WERI-Rb-1 (cell line): ENCODE measurements at regions not wholly inside any gene's neighbourhood (a gene's known extent, or its start where the extent isn't known, plus 50 kb on each side); places are given as distances from the start of the nearest gene placed in this dataset.

ENCODE experiments used
- DNase-seq: peaks from one replicate; pipeline ENCODE4 v3.0.0-alpha.2; 2020
- H3K27ac ChIP-seq: fragments of 250-450 bp; sonication (Bioruptor Pico); 2 replicates; pipeline ENCODE4 v1.5.1; 2020; ENCODE audit warnings: mild to moderate bottlenecking, moderate library complexity
- H3K27me3 ChIP-seq: fragments of 250-450 bp; sonication (Bioruptor Pico); 2 replicates; pipeline ENCODE4 v1.5.1; 2021; ENCODE audit warnings: mild to moderate bottlenecking, low read depth, moderate library complexity; ENCODE audit not compliant: insufficient read depth, severe bottlenecking
- H3K36me3 ChIP-seq: fragments of 250-450 bp; sonication (Bioruptor Pico); 2 replicates; pipeline ENCODE4 v1.5.1; 2020; ENCODE audit warnings: mild to moderate bottlenecking, moderate library complexity
- H3K4me3 ChIP-seq: 2 replicates; pipeline ENCODE4 v1.5.1; 2011; ENCODE audit warnings: low read depth, mild to moderate bottlenecking, control low read depth, low read length
- H3K9me3 ChIP-seq: fragments of 250-450 bp; sonication (Bioruptor Pico); 2 replicates; pipeline ENCODE4 v1.5.1; 2021; ENCODE audit warnings: mild to moderate bottlenecking, moderate library complexity; ENCODE audit not compliant: severe bottlenecking
- CTCF ChIP-seq: IDR thresholded peaks from 2 replicates; pipeline ENCODE4 v1.5.1; 2011; ENCODE audit warnings: low read depth, mild to moderate bottlenecking, control low read depth, inconsistent platforms, low read length

GRCh38 chr7:84848219-84848973, 338.5 kb downstream of the SEMA3D start:
- TF ChIP-seq CTCF: no peak
- no peak for DNase-seq
- Histone ChIP-seq H3K9me3 (no peaks in the 10 kb centered on the region), H3K27me3 (no peaks in the 10 kb centered on the region), H3K4me3 (no peak overlapping the region), H3K36me3 (no peaks in the 10 kb centered on the region), H3K27ac (no peak overlapping the region)

- Histone ChIP-seq H3K27me3 (no peaks in the 10 kb centered on the region), H3K4me3 (no peak overlapping the region), H3K27ac (no peak overlapping the region), H3K9me3 (no peaks in the 10 kb centered on the region), H3K36me3 (no peaks in the 10 kb centered on the region)
- no peak for DNase-seq
- TF ChIP-seq CTCF: no peak
Measured at GRCh38 chr7:84847790-84848189, 339.1 kb downstream of the SEMA3D start.

DNA sequence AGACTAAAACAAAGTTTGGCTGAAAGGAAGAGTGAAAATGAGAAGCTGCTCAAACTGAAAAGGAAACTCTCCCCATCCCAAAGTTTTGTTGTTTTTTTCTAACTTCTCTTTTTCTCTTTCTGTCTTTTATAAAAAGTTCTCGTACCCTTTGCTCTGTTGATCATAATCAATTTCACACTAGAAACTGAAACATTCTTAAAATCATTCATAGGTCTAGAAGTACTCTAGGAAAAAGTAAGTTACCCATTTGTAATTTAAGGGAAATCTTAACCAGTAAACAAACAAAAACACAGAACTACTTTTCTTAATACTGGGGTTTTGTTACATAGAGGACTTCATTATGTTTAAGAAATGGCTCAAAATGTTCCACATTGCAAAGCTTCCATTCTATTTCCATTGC, 339.8 kb downstream of the SEMA3D start:
- Histone ChIP-seq H3K27me3 (no peaks in the 10 kb centered on the region), H3K27ac (no peak overlapping the region), H3K36me3 (no peaks in the 10 kb centered on the region), H3K9me3 (no peaks in the 10 kb centered on the region), H3K4me3 (no peak overlapping the region)
- no peak for DNase-seq
- TF ChIP-seq CTCF: no peak

GRCh38 chr7:84845971-84846370, 340.9 kb downstream of the SEMA3D start:
- Histone ChIP-seq H3K36me3 (no peaks in the 10 kb centered on the region), H3K4me3 (no peak overlapping the region), H3K27me3 (no peaks in the 10 kb centered on the region), H3K9me3 (no peaks in the 10 kb centered on the region), H3K27ac (no peak overlapping the region)
- DNase-seq: no peak
- no peak for TF ChIP-seq CTCF

- H3K9me3 ChIP-seq: no peaks in the 10 kb centered on the region
- DNase-seq: no peak
- no peak for TF ChIP-seq CTCF
- H3K27ac ChIP-seq: no peak overlapping the region
- H3K4me3 ChIP-seq: no peak overlapping the region
- no peaks in the 10 kb centered on the region for H3K36me3 ChIP-seq
- no peaks in the 10 kb centered on the region for H3K27me3 ChIP-seq
Measured at GRCh38 chr7:84844771-84845170, 342.1 kb downstream of the SEMA3D start.

DNA sequence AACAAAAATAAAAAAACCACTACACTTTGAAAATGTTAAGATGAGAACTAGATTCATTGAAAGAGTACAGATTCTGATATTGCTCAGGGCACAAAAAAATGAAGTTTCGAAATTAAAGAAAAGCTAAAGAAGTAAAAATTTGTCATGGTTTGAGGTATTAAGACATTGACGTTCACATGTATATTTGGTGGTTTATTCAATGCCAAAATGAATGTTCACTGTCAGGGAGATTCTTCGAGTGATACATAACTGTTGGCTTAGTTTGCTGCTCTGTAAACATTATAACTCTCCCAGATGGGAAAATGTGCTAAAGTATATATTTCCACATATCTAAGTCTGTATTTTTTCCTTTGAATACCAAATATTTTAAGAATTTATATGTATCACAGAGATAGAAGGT, 345.0 kb downstream of the SEMA3D start:
- no peak for TF ChIP-seq CTCF
- no peak overlapping the region for H3K4me3 ChIP-seq
- H3K36me3 ChIP-seq: no peaks in the 10 kb centered on the region
- no peaks in the 10 kb centered on the region for H3K27me3 ChIP-seq
- DNase-seq: no peak
- H3K27ac ChIP-seq: no peak overlapping the region
- H3K9me3 ChIP-seq: no peaks in the 10 kb centered on the region
